Panc1 (cell line): ENCODE measurements at regions not wholly inside any gene's neighbourhood (a gene's known extent, or its start where the extent isn't known, plus 50 kb on each side); places are given as distances from the start of the nearest gene placed in this dataset.

Experiments
- ATAC-seq: fragments of 200-7000 bp; cut with Tn5 transposase; 2 replicates; pipeline ENCODE4 v1.9.1; 2020; ENCODE audit warnings: mild to moderate bottlenecking, moderate library complexity
- BruUV-seq: library from RNA; stranded (reverse); fragments of 400-500 nt; replicated peaks from 2 replicates; lab custom pipeline; 2021; lab: Mats Ljungman, UMichigan
- CTCF ChIA-PET: fragments of 300-600 bp; sonication (Branson Sonifier 250); formaldehyde crosslinking; loops from one replicate; lab custom pipeline; 2022; ENCODE audit warnings: antibody characterized with exemption; lab: Charles Lee
- POLR2A ChIA-PET: fragments of 300-600 bp; sonication (Branson Sonifier 250); formaldehyde crosslinking; loops from one replicate; lab custom pipeline; 2022; ENCODE audit warnings: antibody characterized with exemption; lab: Charles Lee
- DNase-seq: peaks from one replicate; pipeline ENCODE4 v3.0.0-alpha.2; 2010; ENCODE audit warnings: low read depth, low spot score
- H3K27ac ChIP-seq: 2 replicates; pipeline ENCODE4 v1.5.1; 2011; ENCODE audit warnings: mild to moderate bottlenecking, low read length, inconsistent platforms
- H3K27me3 ChIP-seq: fragments of 200-500 bp; sonication (Bioruptor generic); 2 replicates; pipeline ENCODE4 v1.6.0; 2014; ENCODE audit warnings: low read length, inconsistent platforms; ENCODE audit not compliant: control insufficient read depth, insufficient read depth
- H3K36me3 ChIP-seq: fragments of 200-500 bp; sonication (Bioruptor generic); 2 replicates; pipeline ENCODE4 v1.5.1; 2014; ENCODE audit warnings: inconsistent platforms, mild to moderate bottlenecking, low read length, moderate library complexity; ENCODE audit not compliant: control insufficient read depth, insufficient read depth
- H3K4me1 ChIP-seq: 2 replicates; pipeline ENCODE4 v1.5.1; 2011; ENCODE audit warnings: inconsistent platforms, mild to moderate bottlenecking, low read length, moderate library complexity; ENCODE audit not compliant: control insufficient read depth, insufficient read depth
- H3K4me3 ChIP-seq, 2 experiments: 2 replicates each; pipeline ENCODE4 v1.5.1; 2011 to 2012; ENCODE audit warnings: low read depth in 2 of 2, low read length in 2 of 2, mild to moderate bottlenecking in 2 of 2, inconsistent platforms in 1 of 2, moderate library complexity in 1 of 2
- H3K9me3 ChIP-seq: fragments of 200-500 bp; sonication (Bioruptor generic); 2 replicates; pipeline ENCODE4 v1.5.1; 2014; ENCODE audit warnings: low read depth, mild to moderate bottlenecking, inconsistent platforms, low read length, moderate library complexity; ENCODE audit not compliant: control insufficient read depth, insufficient read depth
- POLR2AphosphoS5 ChIP-seq: IDR thresholded peaks from 2 replicates; pipeline ENCODE4 v1.6.1; 2012; ENCODE audit warnings: mild to moderate bottlenecking, low read depth, low read length, moderate library complexity
- REST ChIP-seq, 2 experiments: IDR thresholded peaks; 2 replicates each; pipeline ENCODE4 v1.6.1; 2011 to 2012; ENCODE audit warnings: low read depth in 2 of 2, control low read depth in 1 of 2, low read length in 1 of 2, mild to moderate bottlenecking in 1 of 2, moderate library complexity in 1 of 2; ENCODE audit not compliant: insufficient read depth in 1 of 2
- SIN3A ChIP-seq: IDR thresholded peaks from 2 replicates; pipeline ENCODE4 v1.6.1; 2012; ENCODE audit warnings: low read depth, mild to moderate bottlenecking, low read length, moderate library complexity, borderline replicate concordance; ENCODE audit not compliant: insufficient read depth
- TCF7L2 ChIP-seq: IDR thresholded peaks from 2 replicates; pipeline ENCODE4 v1.6.1; 2011; ENCODE audit warnings: mild to moderate bottlenecking, low read depth, low read length, inconsistent platforms
- in situ Hi-C: cut with HindIII; loops from 2 replicates; pipeline ENCODE4 v1.10.0; 2016; ENCODE audit warnings: low sequenced_read_pairs, low pct_unique_long_range_greater_than_20kb
- intact Hi-C: fragments of 100-400 bp; cut with micrococcal nuclease; formaldehyde crosslinking; loops from one replicate; pipeline ENCODE4 v1.10.0; 2022; ENCODE audit not compliant: unreplicated experiment
- TF ChIP-seq, protein P1 (sequence below): fragments of 450-650 bp; IDR thresholded peaks from 2 replicates; pipeline ENCODE4 v1.5.1; 2017; ENCODE audit warnings: mild to moderate bottlenecking

DNA sequence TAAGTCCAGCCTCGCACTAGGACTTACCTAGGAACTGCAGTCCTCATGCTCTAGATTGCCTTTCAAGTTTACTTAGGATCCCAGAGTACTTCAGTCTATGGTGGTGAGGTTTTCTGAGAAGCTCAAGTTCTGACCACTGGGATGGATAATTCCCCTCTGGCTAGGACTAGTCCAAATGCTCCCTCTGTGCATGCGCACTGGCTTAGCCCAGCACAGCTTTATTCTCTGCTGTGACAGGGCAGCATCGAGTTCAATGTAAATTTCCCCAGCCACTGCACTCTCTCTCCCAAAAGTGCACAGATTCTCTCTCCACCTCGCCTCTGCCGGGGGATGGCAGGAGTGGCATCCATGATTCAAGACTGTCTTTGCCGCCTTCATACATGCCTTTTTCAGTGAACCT is 241.6 kb downstream of the ZNF326 start:
- BruUV-seq: no TSS peak
- ChIA-PET POLR2A (interaction anchor here (0.6 kb wide), 1 partner anchor 717 kb away, joined by 6 read pairs; no protein-coding TSS in a partner anchor), CTCF (no interaction called here)
- no peaks in the 10 kb centered on the region for H3K36me3 ChIP-seq
- intact Hi-C loops: no loop called here
- H3K9me3 ChIP-seq: peaks cover 4% of the 10 kb centered on the region; the same call in 1 of the 2 replicates
- ATAC-seq (no peak; the same call in 1 of the 2 replicates), DNase-seq (no peak)
- in situ Hi-C loops: no loop called here
- TF ChIP-seq POLR2AphosphoS5: no peak
- no peak overlapping the region for H3K4me3 ChIP-seq
- H3K27me3 ChIP-seq: no peaks in the 10 kb centered on the region
- no peaks in the 10 kb centered on the region for H3K4me1 ChIP-seq
- no peak overlapping the region for H3K27ac ChIP-seq

DNA sequence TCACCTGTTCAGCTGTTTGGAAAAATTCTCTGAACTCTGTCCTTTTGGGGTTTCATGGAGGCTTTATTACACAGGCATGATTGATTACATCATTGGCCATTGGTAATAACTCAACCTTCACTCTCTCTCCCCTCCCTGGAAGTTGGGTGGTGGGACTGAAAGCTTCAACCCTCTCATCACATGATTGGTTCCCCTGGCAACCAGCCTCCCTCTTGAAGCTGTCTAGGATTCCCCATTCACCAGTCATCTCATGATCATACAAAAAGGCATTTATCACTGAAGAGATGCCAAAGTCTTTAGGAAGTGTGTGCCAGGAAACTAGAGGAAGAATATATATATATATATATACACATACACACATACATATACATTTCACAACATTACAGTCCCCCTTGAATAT is 228.5 kb downstream of the ZNF326 start:
- ChIA-PET CTCF (no interaction called here), POLR2A (no interaction called here)
- in situ Hi-C loops: no loop called here
- Histone ChIP-seq H3K36me3 (no peaks in the 10 kb centered on the region), H3K4me3 (no peak overlapping the region), H3K27ac (no peak overlapping the region), H3K9me3 (no peaks in the 10 kb centered on the region), H3K4me1 (no peaks in the 10 kb centered on the region), H3K27me3 (peaks cover 9% of the 10 kb centered on the region)
- intact Hi-C loops: no loop called here
- DNase-seq (no peak), ATAC-seq (no peak)
- no TSS peak for BruUV-seq
- no peak for TF ChIP-seq REST (IDR thresholded peaks at IDR 0.05; ENCODE audit: insufficient read depth in 1 of 2, low read depth in 2 of 2, low read length in 1 of 2)
- TF ChIP-seq SIN3A: no peak
- TF ChIP-seq POLR2AphosphoS5: no peak
- no peak for TF ChIP-seq TCF7L2
- TF ChIP-seq, protein P1, sequence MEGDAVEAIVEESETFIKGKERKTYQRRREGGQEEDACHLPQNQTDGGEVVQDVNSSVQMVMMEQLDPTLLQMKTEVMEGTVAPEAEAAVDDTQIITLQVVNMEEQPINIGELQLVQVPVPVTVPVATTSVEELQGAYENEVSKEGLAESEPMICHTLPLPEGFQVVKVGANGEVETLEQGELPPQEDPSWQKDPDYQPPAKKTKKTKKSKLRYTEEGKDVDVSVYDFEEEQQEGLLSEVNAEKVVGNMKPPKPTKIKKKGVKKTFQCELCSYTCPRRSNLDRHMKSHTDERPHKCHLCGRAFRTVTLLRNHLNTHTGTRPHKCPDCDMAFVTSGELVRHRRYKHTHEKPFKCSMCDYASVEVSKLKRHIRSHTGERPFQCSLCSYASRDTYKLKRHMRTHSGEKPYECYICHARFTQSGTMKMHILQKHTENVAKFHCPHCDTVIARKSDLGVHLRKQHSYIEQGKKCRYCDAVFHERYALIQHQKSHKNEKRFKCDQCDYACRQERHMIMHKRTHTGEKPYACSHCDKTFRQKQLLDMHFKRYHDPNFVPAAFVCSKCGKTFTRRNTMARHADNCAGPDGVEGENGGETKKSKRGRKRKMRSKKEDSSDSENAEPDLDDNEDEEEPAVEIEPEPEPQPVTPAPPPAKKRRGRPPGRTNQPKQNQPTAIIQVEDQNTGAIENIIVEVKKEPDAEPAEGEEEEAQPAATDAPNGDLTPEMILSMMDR: no peak

GRCh38 chr1:90220941-90221693 is 226.2 kb downstream of the ZNF326 start:
- ChIA-PET CTCF (no interaction called here), POLR2A (no interaction called here)
- no peaks in the 10 kb centered on the region for H3K4me1 ChIP-seq
- no peak overlapping the region for H3K4me3 ChIP-seq
- peaks cover 9% of the 10 kb centered on the region for H3K27me3 ChIP-seq
- intact Hi-C loops: no loop called here
- no peaks in the 10 kb centered on the region for H3K9me3 ChIP-seq
- no peaks in the 10 kb centered on the region for H3K36me3 ChIP-seq
- TF ChIP-seq, protein P1: no peak
- TF ChIP-seq TCF7L2: no peak
- no TSS peak for BruUV-seq
- in situ Hi-C loops: no loop called here
- H3K27ac ChIP-seq: no peak overlapping the region
- ATAC-seq (no peak), DNase-seq (no peak)
